ENCODE measurements at regions not wholly inside any gene's neighbourhood (a gene's known extent, or its start where the extent isn't known, plus 50 kb on each side); places are given as distances from the start of the nearest gene placed in this dataset.

GRCh38 chr4:136861091-136861490, 671.2 kb downstream of the PCDH18 start:
- no peak overlapping the region for H3K4me2 ChIP-seq (ENCODE audit: control insufficient read depth, insufficient read depth)
- no peak overlapping the region for H3K9ac ChIP-seq (ENCODE audit: control insufficient read depth, insufficient read depth, low read length)
- no peaks in the 10 kb centered on the region for H3K9me3 ChIP-seq (replicated peaks; ENCODE audit: control insufficient read depth, insufficient read depth, low read length)
- ATAC-seq (no peak), FAIRE-seq (no peak), DNase-seq (ENCODE audit: low read depth, low spot score) (no peak)
- H3K27me3 ChIP-seq (replicated peaks in 1 of 2; ENCODE audit: control insufficient read depth in 2 of 2, insufficient read depth in 2 of 2, low read length in 1 of 2), result no peaks in the 10 kb centered on the region
- no peak overlapping the region for H3K4me3 ChIP-seq
- H3K79me2 ChIP-seq (ENCODE audit: control insufficient read depth, insufficient read depth, low read length), result no peaks in the 10 kb centered on the region
- H3K36me3 ChIP-seq (ENCODE audit: control insufficient read depth in 2 of 2, insufficient read depth in 2 of 2, low read length in 1 of 2), result no peaks in the 10 kb centered on the region
- BruUV-seq (replicated peaks), result no TSS peak
- ChIA-PET SMC1A (ENCODE audit: uncharacterized antibody, unreplicated experiment) (interaction anchor here (0.7 to 5.0 kb wide), 7 partner anchors 20 to 896 kb away, joined by 3 to 76 read pairs (median 4); no protein-coding TSS in a partner anchor), RAD21 (ENCODE audit: unreplicated experiment) (interaction anchor here (0.9 to 5.2 kb wide), 4 partner anchors 37 to 209 kb away, joined by 3 to 103 read pairs (median 4); no protein-coding TSS in a partner anchor), POLR2A (no interaction called here), CTCF (interaction anchor here (0.7 to 1.8 kb wide), 3 partner anchors 148 to 174 kb away, joined by 3 to 8 read pairs (median 3); no protein-coding TSS in a partner anchor)
- no peaks in the 10 kb centered on the region for H4K20me1 ChIP-seq (ENCODE audit: control insufficient read depth, insufficient read depth)
- H2AFZ ChIP-seq (ENCODE audit: control insufficient read depth, low read depth, low read length), result no peak overlapping the region
- H3K27ac ChIP-seq (ENCODE audit: control insufficient read depth, insufficient read depth), result no peak overlapping the region
- in situ Hi-C loops (cut with MboI) (loop anchor here (25.0 kb wide), 1 partner anchor 1474 kb away; no protein-coding TSS in a partner anchor), intact Hi-C loops (cut with micrococcal nuclease; ENCODE audit: unreplicated experiment) (loop anchor here (5.0 to 10.0 kb wide), 4 partner anchors 149 to 1489 kb away; no protein-coding TSS in a partner anchor)
- TF ChIP-seq, protein P1, sequence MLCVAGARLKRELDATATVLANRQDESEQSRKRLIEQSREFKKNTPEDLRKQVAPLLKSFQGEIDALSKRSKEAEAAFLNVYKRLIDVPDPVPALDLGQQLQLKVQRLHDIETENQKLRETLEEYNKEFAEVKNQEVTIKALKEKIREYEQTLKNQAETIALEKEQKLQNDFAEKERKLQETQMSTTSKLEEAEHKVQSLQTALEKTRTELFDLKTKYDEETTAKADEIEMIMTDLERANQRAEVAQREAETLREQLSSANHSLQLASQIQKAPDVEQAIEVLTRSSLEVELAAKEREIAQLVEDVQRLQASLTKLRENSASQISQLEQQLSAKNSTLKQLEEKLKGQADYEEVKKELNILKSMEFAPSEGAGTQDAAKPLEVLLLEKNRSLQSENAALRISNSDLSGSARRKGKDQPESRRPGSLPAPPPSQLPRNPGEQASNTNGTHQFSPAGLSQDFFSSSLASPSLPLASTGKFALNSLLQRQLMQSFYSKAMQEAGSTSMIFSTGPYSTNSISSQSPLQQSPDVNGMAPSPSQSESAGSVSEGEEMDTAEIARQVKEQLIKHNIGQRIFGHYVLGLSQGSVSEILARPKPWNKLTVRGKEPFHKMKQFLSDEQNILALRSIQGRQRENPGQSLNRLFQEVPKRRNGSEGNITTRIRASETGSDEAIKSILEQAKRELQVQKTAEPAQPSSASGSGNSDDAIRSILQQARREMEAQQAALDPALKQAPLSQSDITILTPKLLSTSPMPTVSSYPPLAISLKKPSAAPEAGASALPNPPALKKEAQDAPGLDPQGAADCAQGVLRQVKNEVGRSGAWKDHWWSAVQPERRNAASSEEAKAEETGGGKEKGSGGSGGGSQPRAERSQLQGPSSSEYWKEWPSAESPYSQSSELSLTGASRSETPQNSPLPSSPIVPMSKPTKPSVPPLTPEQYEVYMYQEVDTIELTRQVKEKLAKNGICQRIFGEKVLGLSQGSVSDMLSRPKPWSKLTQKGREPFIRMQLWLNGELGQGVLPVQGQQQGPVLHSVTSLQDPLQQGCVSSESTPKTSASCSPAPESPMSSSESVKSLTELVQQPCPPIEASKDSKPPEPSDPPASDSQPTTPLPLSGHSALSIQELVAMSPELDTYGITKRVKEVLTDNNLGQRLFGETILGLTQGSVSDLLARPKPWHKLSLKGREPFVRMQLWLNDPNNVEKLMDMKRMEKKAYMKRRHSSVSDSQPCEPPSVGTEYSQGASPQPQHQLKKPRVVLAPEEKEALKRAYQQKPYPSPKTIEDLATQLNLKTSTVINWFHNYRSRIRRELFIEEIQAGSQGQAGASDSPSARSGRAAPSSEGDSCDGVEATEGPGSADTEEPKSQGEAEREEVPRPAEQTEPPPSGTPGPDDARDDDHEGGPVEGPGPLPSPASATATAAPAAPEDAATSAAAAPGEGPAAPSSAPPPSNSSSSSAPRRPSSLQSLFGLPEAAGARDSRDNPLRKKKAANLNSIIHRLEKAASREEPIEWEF (IDR thresholded peaks at IDR 0.05; ENCODE audit: insufficient replicate concordance, low read depth, low read length), result no peak
- TF ChIP-seq CREB1 (IDR thresholded peaks at IDR 0.05; ENCODE audit: low read depth) (no peak), NFIC (IDR thresholded peaks at IDR 0.05; ENCODE audit: low read depth, low read length) (no peak), HDAC6 (IDR thresholded peaks at IDR 0.05; ENCODE audit: unreplicated experiment) (no peak)
- 0% methylated on average over 2 of the region's 2 CpGs for WGBS (ENCODE audit: insufficient coverage, insufficient replicate concordance, low lambda C conversion rate, missing lambda C conversion rate)
- H3K4me1 ChIP-seq (ENCODE audit: control insufficient read depth, insufficient read depth, low read length), result no peaks in the 10 kb centered on the region
